Panc1 (cell line): ENCODE measurements at regions not wholly inside any gene's neighbourhood (a gene's known extent, or its start where the extent isn't known, plus 50 kb on each side); places are given as distances from the start of the nearest gene placed in this dataset.

ENCODE experiments used
- ATAC-seq: fragments of 200-7000 bp; cut with Tn5 transposase; 2 replicates; pipeline ENCODE4 v1.9.1; 2020; ENCODE audit warnings: mild to moderate bottlenecking, moderate library complexity
- BruUV-seq: library from RNA; stranded (reverse); fragments of 400-500 nt; replicated peaks from 2 replicates; lab custom pipeline; 2021; lab: Mats Ljungman, UMichigan
- CTCF ChIA-PET: fragments of 300-600 bp; sonication (Branson Sonifier 250); formaldehyde crosslinking; loops from one replicate; lab custom pipeline; 2022; ENCODE audit warnings: antibody characterized with exemption; lab: Charles Lee
- POLR2A ChIA-PET: fragments of 300-600 bp; sonication (Branson Sonifier 250); formaldehyde crosslinking; loops from one replicate; lab custom pipeline; 2022; ENCODE audit warnings: antibody characterized with exemption; lab: Charles Lee
- DNase-seq: peaks from one replicate; pipeline ENCODE4 v3.0.0-alpha.2; 2010; ENCODE audit warnings: low read depth, low spot score
- H3K27ac ChIP-seq: 2 replicates; pipeline ENCODE4 v1.5.1; 2011; ENCODE audit warnings: mild to moderate bottlenecking, low read length, inconsistent platforms
- H3K27me3 ChIP-seq: fragments of 200-500 bp; sonication (Bioruptor generic); 2 replicates; pipeline ENCODE4 v1.6.0; 2014; ENCODE audit warnings: low read length, inconsistent platforms; ENCODE audit not compliant: control insufficient read depth, insufficient read depth
- H3K36me3 ChIP-seq: fragments of 200-500 bp; sonication (Bioruptor generic); 2 replicates; pipeline ENCODE4 v1.5.1; 2014; ENCODE audit warnings: inconsistent platforms, mild to moderate bottlenecking, low read length, moderate library complexity; ENCODE audit not compliant: control insufficient read depth, insufficient read depth
- H3K4me1 ChIP-seq: 2 replicates; pipeline ENCODE4 v1.5.1; 2011; ENCODE audit warnings: inconsistent platforms, mild to moderate bottlenecking, low read length, moderate library complexity; ENCODE audit not compliant: control insufficient read depth, insufficient read depth
- H3K4me3 ChIP-seq, 2 experiments: 2 replicates each; pipeline ENCODE4 v1.5.1; 2011 to 2012; ENCODE audit warnings: low read depth in 2 of 2, low read length in 2 of 2, mild to moderate bottlenecking in 2 of 2, inconsistent platforms in 1 of 2, moderate library complexity in 1 of 2
- H3K9me3 ChIP-seq: fragments of 200-500 bp; sonication (Bioruptor generic); 2 replicates; pipeline ENCODE4 v1.5.1; 2014; ENCODE audit warnings: low read depth, mild to moderate bottlenecking, inconsistent platforms, low read length, moderate library complexity; ENCODE audit not compliant: control insufficient read depth, insufficient read depth
- POLR2AphosphoS5 ChIP-seq: IDR thresholded peaks from 2 replicates; pipeline ENCODE4 v1.6.1; 2012; ENCODE audit warnings: mild to moderate bottlenecking, low read depth, low read length, moderate library complexity
- REST ChIP-seq, 2 experiments: IDR thresholded peaks; 2 replicates each; pipeline ENCODE4 v1.6.1; 2011 to 2012; ENCODE audit warnings: low read depth in 2 of 2, control low read depth in 1 of 2, low read length in 1 of 2, mild to moderate bottlenecking in 1 of 2, moderate library complexity in 1 of 2; ENCODE audit not compliant: insufficient read depth in 1 of 2
- SIN3A ChIP-seq: IDR thresholded peaks from 2 replicates; pipeline ENCODE4 v1.6.1; 2012; ENCODE audit warnings: low read depth, mild to moderate bottlenecking, low read length, moderate library complexity, borderline replicate concordance; ENCODE audit not compliant: insufficient read depth
- TCF7L2 ChIP-seq: IDR thresholded peaks from 2 replicates; pipeline ENCODE4 v1.6.1; 2011; ENCODE audit warnings: mild to moderate bottlenecking, low read depth, low read length, inconsistent platforms
- in situ Hi-C: cut with HindIII; loops from 2 replicates; pipeline ENCODE4 v1.10.0; 2016; ENCODE audit warnings: low sequenced_read_pairs, low pct_unique_long_range_greater_than_20kb
- intact Hi-C: fragments of 100-400 bp; cut with micrococcal nuclease; formaldehyde crosslinking; loops from one replicate; pipeline ENCODE4 v1.10.0; 2022; ENCODE audit not compliant: unreplicated experiment
- TF ChIP-seq, protein P1 (sequence below): fragments of 450-650 bp; IDR thresholded peaks from 2 replicates; pipeline ENCODE4 v1.5.1; 2017; ENCODE audit warnings: mild to moderate bottlenecking

DNA sequence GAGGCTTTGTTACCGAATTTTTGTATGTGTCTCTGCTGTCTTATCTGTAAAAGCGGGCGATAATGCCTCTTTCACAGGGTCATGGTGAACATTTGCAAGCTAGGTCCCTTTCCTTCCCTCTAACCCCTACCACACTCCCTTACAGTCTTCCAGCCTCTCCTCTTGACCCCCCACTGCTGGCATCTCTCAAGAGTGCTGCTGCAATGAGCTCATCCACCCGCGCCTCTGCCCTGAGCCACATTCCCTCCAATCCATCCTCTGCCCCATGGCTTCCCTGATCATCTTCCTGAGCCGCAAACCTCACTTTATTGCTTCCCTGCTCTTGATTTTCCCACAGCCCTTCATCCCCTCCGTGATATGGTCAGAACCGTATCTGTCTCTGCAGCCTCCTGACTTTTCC, 343.6 kb downstream of the BCL11B start:
- POLR2A ChIA-PET: no interaction called here
- H3K4me1 ChIP-seq: no peaks in the 10 kb centered on the region
- H3K27ac ChIP-seq: no peak overlapping the region
- TF ChIP-seq POLR2AphosphoS5: no peak
- TF ChIP-seq SIN3A: no peak
- TF ChIP-seq TCF7L2: no peak
- TF ChIP-seq, protein P1, sequence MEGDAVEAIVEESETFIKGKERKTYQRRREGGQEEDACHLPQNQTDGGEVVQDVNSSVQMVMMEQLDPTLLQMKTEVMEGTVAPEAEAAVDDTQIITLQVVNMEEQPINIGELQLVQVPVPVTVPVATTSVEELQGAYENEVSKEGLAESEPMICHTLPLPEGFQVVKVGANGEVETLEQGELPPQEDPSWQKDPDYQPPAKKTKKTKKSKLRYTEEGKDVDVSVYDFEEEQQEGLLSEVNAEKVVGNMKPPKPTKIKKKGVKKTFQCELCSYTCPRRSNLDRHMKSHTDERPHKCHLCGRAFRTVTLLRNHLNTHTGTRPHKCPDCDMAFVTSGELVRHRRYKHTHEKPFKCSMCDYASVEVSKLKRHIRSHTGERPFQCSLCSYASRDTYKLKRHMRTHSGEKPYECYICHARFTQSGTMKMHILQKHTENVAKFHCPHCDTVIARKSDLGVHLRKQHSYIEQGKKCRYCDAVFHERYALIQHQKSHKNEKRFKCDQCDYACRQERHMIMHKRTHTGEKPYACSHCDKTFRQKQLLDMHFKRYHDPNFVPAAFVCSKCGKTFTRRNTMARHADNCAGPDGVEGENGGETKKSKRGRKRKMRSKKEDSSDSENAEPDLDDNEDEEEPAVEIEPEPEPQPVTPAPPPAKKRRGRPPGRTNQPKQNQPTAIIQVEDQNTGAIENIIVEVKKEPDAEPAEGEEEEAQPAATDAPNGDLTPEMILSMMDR: no peak
- no peak for TF ChIP-seq REST (IDR thresholded peaks at IDR 0.05; ENCODE audit: insufficient read depth in 1 of 2, low read depth in 2 of 2, low read length in 1 of 2)
- no peaks in the 10 kb centered on the region for H3K9me3 ChIP-seq
- DNase-seq (no peak), ATAC-seq (no peak)
- intact Hi-C loops: no loop called here
- H3K36me3 ChIP-seq: no peaks in the 10 kb centered on the region
- H3K27me3 ChIP-seq: no peaks in the 10 kb centered on the region
- no TSS peak for BruUV-seq
- in situ Hi-C loops: no loop called here
- H3K4me3 ChIP-seq: no peak overlapping the region
- CTCF ChIA-PET: no interaction called here

DNA sequence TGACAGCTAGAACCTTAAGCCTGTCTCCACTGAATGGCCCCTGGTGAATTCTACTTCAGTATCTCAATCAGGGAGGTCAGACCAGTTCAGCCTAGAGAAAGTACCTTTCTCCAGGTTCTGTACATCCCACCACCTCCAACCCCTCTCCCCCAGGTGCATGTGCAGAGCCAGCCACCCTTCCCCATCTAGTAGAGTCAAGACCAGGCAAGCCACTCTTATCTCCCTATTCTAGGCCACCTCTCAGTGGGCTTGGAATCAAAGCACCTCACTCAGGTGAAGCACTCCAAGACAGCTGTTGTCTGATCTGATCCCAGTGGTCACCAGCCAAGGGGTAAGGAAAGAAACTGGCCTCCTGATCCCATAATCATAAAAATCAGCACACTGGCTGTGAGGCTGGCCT, 340.9 kb downstream of the BCL11B start:
- TF ChIP-seq REST (IDR thresholded peaks at IDR 0.05; ENCODE audit: insufficient read depth in 1 of 2, low read depth in 2 of 2, low read length in 1 of 2): no peak
- Histone ChIP-seq H3K4me1 (no peaks in the 10 kb centered on the region), H3K27ac (no peak overlapping the region), H3K36me3 (no peaks in the 10 kb centered on the region), H3K9me3 (no peaks in the 10 kb centered on the region), H3K27me3 (no peaks in the 10 kb centered on the region), H3K4me3 (no peak overlapping the region)
- ATAC-seq (no peak), DNase-seq (no peak)
- in situ Hi-C loops: no loop called here
- intact Hi-C loops: no loop called here
- ChIA-PET POLR2A (no interaction called here), CTCF (no interaction called here)
- BruUV-seq: no TSS peak
